Kidney epithelial cell (primary cell): ENCODE measurements at regions not wholly inside any gene's neighbourhood (a gene's known extent, or its start where the extent isn't known, plus 50 kb on each side); places are given as distances from the start of the nearest gene placed in this dataset.

ENCODE experiments used
- DNase-seq: peaks from one replicate; pipeline ENCODE4 v3.0.0-alpha.2; 2010; ENCODE audit warnings: low read depth
- H3K27me3 ChIP-seq: 2 replicates; pipeline ENCODE4 v1.6.0; 2011; ENCODE audit warnings: low read length; ENCODE audit not compliant: control insufficient read depth, insufficient read depth
- H3K36me3 ChIP-seq: 2 replicates; pipeline ENCODE4 v1.5.1; 2011; ENCODE audit warnings: low read length; ENCODE audit not compliant: control insufficient read depth, insufficient read depth
- H3K4me3 ChIP-seq: 2 replicates; pipeline ENCODE4 v1.5.1; 2011; ENCODE audit warnings: low read depth, mild to moderate bottlenecking, control low read depth, low read length
- CTCF ChIP-seq: IDR thresholded peaks from 2 replicates; pipeline ENCODE4 v1.5.1; 2011; ENCODE audit warnings: mild to moderate bottlenecking, moderate library complexity, low read length, control low read depth, inconsistent platforms; ENCODE audit not compliant: insufficient read depth, poor library complexity, severe bottlenecking

GRCh38 chr2:41775366-41776025 is 272.3 kb upstream of the PKDCC start:
- DNase-seq, result no peak
- Histone ChIP-seq H3K4me3 (no peak overlapping the region), H3K36me3 (no peaks in the 10 kb centered on the region), H3K27me3 (no peaks in the 10 kb centered on the region)
- no peak for TF ChIP-seq CTCF

- no peaks in the 10 kb centered on the region for H3K36me3 ChIP-seq
Observed at GRCh38 chr2:41779888-41780287, 267.9 kb upstream of the PKDCC start.

GRCh38 chr2:41782306-41783158 is 265.3 kb upstream of the PKDCC start:
- peak; percentile 75 for TF ChIP-seq CTCF
- DNase-seq, result no peak
- Histone ChIP-seq H3K36me3 (no peaks in the 10 kb centered on the region), H3K4me3 (no peak overlapping the region), H3K27me3 (no peaks in the 10 kb centered on the region)

More at GRCh38 chr2:41779888-41780287, 267.9 kb upstream of the PKDCC start:
- Histone ChIP-seq H3K27me3 (no peaks in the 10 kb centered on the region), H3K4me3 (no peak overlapping the region)
- no peak for DNase-seq
- no peak for TF ChIP-seq CTCF

GRCh38 chr2:41784496-41784895 is 263.3 kb upstream of the PKDCC start:
- no peak for TF ChIP-seq CTCF
- Histone ChIP-seq H3K4me3 (no peak overlapping the region), H3K27me3 (no peaks in the 10 kb centered on the region), H3K36me3 (no peaks in the 10 kb centered on the region)
- DNase-seq, result no peak

GRCh38 chr2:41785251-41786022 is 262.4 kb upstream of the PKDCC start:
- TF ChIP-seq CTCF, result no peak
- H3K4me3 ChIP-seq, result no peak overlapping the region
- DNase-seq, result no peak
- no peaks in the 10 kb centered on the region for H3K36me3 ChIP-seq
- no peaks in the 10 kb centered on the region for H3K27me3 ChIP-seq
